ENCODE measurements at regions not wholly inside any gene's neighbourhood (a gene's known extent, or its start where the extent isn't known, plus 50 kb on each side); places are given as distances from the start of the nearest gene placed in this dataset.
"Not testable (repeated sequence)": the region's sequence is repeated elsewhere in the genome, so short reads cannot be mapped to it uniquely, and the experiment has no call there.

- POLR2A ChIA-PET: no interaction called here
- CTCF ChIA-PET: no interaction called here
Observed at GRCh38 chr19:28644169-28644775, 568.7 kb downstream of the UQCRFS1 start.

GRCh38 chr19:28642787-28643683 lies 569.9 kb downstream of the UQCRFS1 start:
- ChIA-PET CTCF (no interaction called here), POLR2A (no interaction called here)

- ChIA-PET CTCF (no interaction called here), POLR2A (no interaction called here)
Observed at GRCh38 chr19:28641395-28641794, 571.6 kb downstream of the UQCRFS1 start.

GRCh38 chr19:28640506-28640905 lies 572.4 kb downstream of the UQCRFS1 start:
- CTCF ChIA-PET: no interaction called here
- POLR2A ChIA-PET: no interaction called here

- CTCF ChIA-PET: no interaction called here
- POLR2A ChIA-PET: no interaction called here
Observed at GRCh38 chr19:28638445-28638844, 574.5 kb downstream of the UQCRFS1 start.

- CTCF ChIA-PET: no interaction called here
- POLR2A ChIA-PET: no interaction called here
Observed at GRCh38 chr19:28636706-28637105, 576.2 kb downstream of the UQCRFS1 start.

- ChIA-PET POLR2A (no interaction called here), CTCF (no interaction called here)
Observed at GRCh38 chr19:28636016-28636629, 576.8 kb downstream of the UQCRFS1 start.

- ChIA-PET POLR2A (no interaction called here), CTCF (no interaction called here)
Observed at GRCh38 chr19:28634837-28635236, 578.1 kb downstream of the UQCRFS1 start.

- ChIA-PET CTCF (interaction anchor here (0.6 to 1.1 kb wide), 3 partner anchors 165 to 172 kb away, joined by 3 to 4 read pairs (median 3); no protein-coding TSS in a partner anchor), POLR2A (no interaction called here)
Observed at GRCh38 chr19:28634019-28634328, 579.0 kb downstream of the UQCRFS1 start.

GRCh38 chr19:28633319-28634018 lies 579.5 kb downstream of the UQCRFS1 start:
- POLR2A ChIA-PET: no interaction called here
- CTCF ChIA-PET: interaction anchor here (0.6 to 1.1 kb wide), 4 partner anchors 164 to 172 kb away, joined by 3 to 4 read pairs (median 3); no protein-coding TSS in a partner anchor

- ChIA-PET CTCF (interaction anchor here (0.7 kb wide), 1 partner anchor 164 kb away, joined by 3 read pairs; no protein-coding TSS in a partner anchor), POLR2A (no interaction called here)
Observed at GRCh38 chr19:28632371-28633080, 580.4 kb downstream of the UQCRFS1 start.

- ChIA-PET POLR2A (no interaction called here), CTCF (no interaction called here)
Observed at GRCh38 chr19:28631961-28632360, 581.0 kb downstream of the UQCRFS1 start.

- CTCF ChIA-PET: interaction anchor here (0.7 kb wide), 1 partner anchor 433 kb away, joined by 3 read pairs; no protein-coding TSS in a partner anchor
- POLR2A ChIA-PET: no interaction called here
Observed at GRCh38 chr19:28627669-28628068, 585.3 kb downstream of the UQCRFS1 start.

- POLR2A ChIA-PET, CTCF ChIA-PET: not testable (repeated sequence)
Observed at GRCh38 chr19:28626407-28626806, 586.5 kb downstream of the UQCRFS1 start.

- POLR2A ChIA-PET: no interaction called here
Observed at GRCh38 chr19:28619816-28620429, 593.0 kb downstream of the UQCRFS1 start.

GRCh38 chr19:28618504-28618903 lies 594.4 kb downstream of the UQCRFS1 start:
- ChIA-PET CTCF (no interaction called here), POLR2A (no interaction called here)

More at GRCh38 chr19:28619816-28620429, 593.0 kb downstream of the UQCRFS1 start:
- CTCF ChIA-PET: no interaction called here

- ChIA-PET POLR2A (no interaction called here), CTCF (no interaction called here)
Observed at GRCh38 chr19:28615966-28616365, 597.0 kb downstream of the UQCRFS1 start.

- ChIA-PET CTCF (no interaction called here), POLR2A (no interaction called here)
Observed at GRCh38 chr19:28615546-28615916, 597.4 kb downstream of the UQCRFS1 start.

All from activated CD8-positive, alpha-beta memory T cell treated with anti-CD3 and anti-CD28 coated beads for 36 hours (primary cell).